HFF-Myc (cell line): ENCODE measurements at regions not wholly inside any gene's neighbourhood (a gene's known extent, or its start where the extent isn't known, plus 50 kb on each side); places are given as distances from the start of the nearest gene placed in this dataset.

Experiments
- DNase-seq: peaks from one replicate; pipeline ENCODE4 v3.0.0-alpha.2; 2011; ENCODE audit warnings: low read depth; ENCODE audit errors: extremely low read depth
- H3K4me3 ChIP-seq: replicated peaks from 2 replicates; pipeline ENCODE4 v1.5.1; 2011; ENCODE audit warnings: low read depth, mild to moderate bottlenecking, control low read depth, low read length
- CTCF ChIP-seq: IDR thresholded peaks from 2 replicates; pipeline ENCODE4 v1.5.1; 2012; ENCODE audit warnings: mild to moderate bottlenecking, low read depth, low read length, control low read depth; ENCODE audit errors: missing control alignments

DNA sequence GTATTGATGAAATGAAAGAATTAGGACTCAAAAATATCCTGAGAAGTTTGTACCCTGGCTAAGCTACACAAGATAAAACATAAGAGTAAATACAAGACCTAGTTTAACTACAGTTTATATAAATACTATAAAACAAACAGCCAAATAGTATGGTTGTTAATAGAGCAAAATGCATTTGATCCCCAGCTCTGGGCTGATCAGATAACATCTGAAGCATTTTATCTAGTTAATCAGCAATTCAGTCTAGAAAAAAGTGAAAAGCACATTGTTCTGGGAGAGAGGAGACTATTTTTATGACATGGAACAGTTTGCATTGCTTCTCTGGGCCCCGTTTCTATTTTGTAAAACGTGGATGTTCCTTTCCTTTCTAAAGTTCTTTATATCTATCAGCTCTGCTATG lies 139.6 kb upstream of the RORB start:
- DNase-seq = no peak
- no peak overlapping the region for H3K4me3 ChIP-seq
- TF ChIP-seq CTCF = no peak

DNA sequence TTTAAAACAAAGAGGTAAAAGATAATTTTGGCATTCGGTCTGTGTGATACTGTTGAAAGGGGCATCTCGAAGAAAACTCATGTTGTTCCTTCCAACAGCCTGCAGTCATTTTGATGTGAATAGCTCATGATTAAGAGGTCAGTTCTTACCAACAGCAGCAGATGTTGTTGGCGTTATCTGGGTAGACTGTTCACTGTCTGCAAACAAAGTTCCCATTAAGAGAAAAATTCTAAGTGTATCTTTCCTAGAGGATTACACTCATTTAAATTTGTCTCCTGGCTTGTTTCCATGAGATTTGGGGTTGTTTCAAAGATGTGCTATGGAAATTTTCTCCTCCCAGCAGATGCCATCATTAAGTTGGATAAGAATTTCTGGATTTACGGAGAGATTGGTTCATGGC lies 138.2 kb upstream of the RORB start:
- no peak for TF ChIP-seq CTCF
- DNase-seq = no peak

GRCh38 chr9:74361508-74361907 lies 135.6 kb upstream of the RORB start:
- no peak for TF ChIP-seq CTCF
- no peak for DNase-seq
- H3K4me3 ChIP-seq = no peak overlapping the region

More for the DNA sequence above, 138.2 kb upstream of the RORB start:
- no peak overlapping the region for H3K4me3 ChIP-seq

GRCh38 chr9:74362423-74362822 lies 134.7 kb upstream of the RORB start:
- DNase-seq = no peak
- H3K4me3 ChIP-seq = no peak overlapping the region
- TF ChIP-seq CTCF = no peak

DNA sequence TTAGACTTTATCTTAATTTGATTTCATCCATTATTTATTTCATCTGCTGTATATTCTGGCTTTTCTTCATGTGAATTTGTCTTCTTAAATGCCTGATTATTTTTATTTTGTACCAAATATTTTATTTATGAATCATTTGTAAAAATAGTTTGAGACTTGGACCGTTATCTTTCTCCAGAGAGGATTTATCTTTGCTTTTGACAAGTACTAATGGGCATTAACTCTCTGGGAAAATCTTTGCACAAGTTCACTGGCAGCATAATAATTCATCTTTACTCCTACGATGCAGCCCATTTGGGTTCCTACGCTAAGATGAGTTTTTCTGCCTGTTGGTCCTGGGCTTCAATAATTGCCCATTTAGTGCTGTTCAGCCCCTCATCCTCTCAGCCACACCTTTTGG lies 131.0 kb upstream of the RORB start:
- no peak for DNase-seq
- no peak for TF ChIP-seq CTCF
- H3K4me3 ChIP-seq = no peak overlapping the region

- no peak for TF ChIP-seq CTCF
- no peak overlapping the region for H3K4me3 ChIP-seq
- DNase-seq = no peak
These were observed 127.3 kb upstream of the RORB start for GRCh38 chr9:74369844-74370243.

DNA sequence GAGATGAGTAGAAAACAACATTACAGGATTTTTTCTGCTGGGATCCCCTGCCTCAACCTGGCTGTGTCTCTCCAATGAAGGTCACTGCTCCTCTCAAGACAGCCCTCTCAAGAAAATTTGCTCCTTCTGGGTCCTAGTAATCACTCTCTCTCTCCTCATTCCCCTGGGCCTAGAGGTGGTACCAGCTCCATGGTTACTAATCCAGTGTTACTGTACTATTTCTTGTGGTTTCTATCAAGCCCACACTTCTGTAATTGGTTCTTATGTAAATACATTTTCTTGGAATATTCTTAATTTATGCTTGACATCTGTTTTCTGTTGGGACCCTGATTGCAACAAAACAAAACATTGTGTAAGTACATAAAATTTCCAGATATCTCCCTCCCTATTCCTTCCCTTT lies 123.8 kb upstream of the RORB start:
- TF ChIP-seq CTCF = no peak
- no peak overlapping the region for H3K4me3 ChIP-seq
- no peak for DNase-seq
